ENCODE measurements at regions not wholly inside any gene's neighbourhood (a gene's known extent, or its start where the extent isn't known, plus 50 kb on each side); places are given as distances from the start of the nearest gene placed in this dataset.
"Not testable (repeated sequence)": the region's sequence is repeated elsewhere in the genome, so short reads cannot be mapped to it uniquely, and the experiment has no call there.

- Mint-ChIP-seq H3K4me3 (ENCODE audit: low read depth) (no peak overlapping the region), H3K36me3 (ENCODE audit: insufficient read depth) (peaks cover 22% of the 10 kb centered on the region), H3K27me3 (no peaks in the 10 kb centered on the region), H3K4me1 (ENCODE audit: low read depth) (peaks cover 5% of the 10 kb centered on the region), H3K27ac (no peak overlapping the region), H3K9me3 (ENCODE audit: low read depth) (no peaks in the 10 kb centered on the region)
- TF ChIP-seq CTCF (IDR thresholded peaks at IDR 0.05; ENCODE audit: unreplicated experiment) = no peak
- no peak for DNase-seq (ENCODE audit: low spot score, unreplicated experiment)
Measured at GRCh38 chr17:64750891-64751677, 89.0 kb upstream of the SMURF2 start.

GRCh38 chr17:64750478-64750877 lies 88.4 kb upstream of the SMURF2 start:
- H3K27me3 Mint-ChIP-seq = no peaks in the 10 kb centered on the region
- TF ChIP-seq CTCF (IDR thresholded peaks at IDR 0.05; ENCODE audit: unreplicated experiment) = no peak
- H3K36me3 Mint-ChIP-seq (ENCODE audit: insufficient read depth) = peaks cover 21% of the 10 kb centered on the region
- H3K27ac Mint-ChIP-seq = no peak overlapping the region
- DNase-seq (ENCODE audit: low spot score, unreplicated experiment) = no peak
- H3K9me3 Mint-ChIP-seq (ENCODE audit: low read depth) = no peaks in the 10 kb centered on the region
- H3K4me3 Mint-ChIP-seq (ENCODE audit: low read depth) = no peak overlapping the region
- H3K4me1 Mint-ChIP-seq (ENCODE audit: low read depth) = peaks cover 6% of the 10 kb centered on the region

- H3K36me3 Mint-ChIP-seq (ENCODE audit: insufficient read depth) = peaks cover 16% of the 10 kb centered on the region
- H3K27ac Mint-ChIP-seq = no peak overlapping the region
- no peaks in the 10 kb centered on the region for H3K9me3 Mint-ChIP-seq (ENCODE audit: low read depth)
- no peak for TF ChIP-seq CTCF (IDR thresholded peaks at IDR 0.05; ENCODE audit: unreplicated experiment)
- no peak overlapping the region for H3K4me3 Mint-ChIP-seq (ENCODE audit: low read depth)
- no peak for DNase-seq (ENCODE audit: low spot score, unreplicated experiment)
- H3K27me3 Mint-ChIP-seq = no peaks in the 10 kb centered on the region
- peaks cover 6% of the 10 kb centered on the region for H3K4me1 Mint-ChIP-seq (ENCODE audit: low read depth)
Measured at GRCh38 chr17:64749306-64749705, 87.2 kb upstream of the SMURF2 start.

GRCh38 chr17:64747938-64748540 lies 85.9 kb upstream of the SMURF2 start:
- Mint-ChIP-seq H3K4me1 (ENCODE audit: low read depth) (peaks cover 6% of the 10 kb centered on the region), H3K36me3 (ENCODE audit: insufficient read depth) (peaks cover 13% of the 10 kb centered on the region), H3K27me3 (no peaks in the 10 kb centered on the region), H3K9me3 (ENCODE audit: low read depth) (no peaks in the 10 kb centered on the region), H3K4me3 (ENCODE audit: low read depth) (no peak overlapping the region), H3K27ac (no peak overlapping the region)
- DNase-seq (ENCODE audit: low spot score, unreplicated experiment) = no peak
- TF ChIP-seq CTCF (IDR thresholded peaks at IDR 0.05; ENCODE audit: unreplicated experiment) = no peak

- TF ChIP-seq CTCF (IDR thresholded peaks at IDR 0.05; ENCODE audit: unreplicated experiment) = no peak
- DNase-seq (ENCODE audit: low spot score, unreplicated experiment) = no peak
- H3K36me3 Mint-ChIP-seq (ENCODE audit: insufficient read depth) = no peaks in the 10 kb centered on the region
- no peaks in the 10 kb centered on the region for H3K27me3 Mint-ChIP-seq
- H3K4me3 Mint-ChIP-seq (ENCODE audit: low read depth) = no peak overlapping the region
- no peak overlapping the region for H3K27ac Mint-ChIP-seq
- peaks cover 6% of the 10 kb centered on the region for H3K4me1 Mint-ChIP-seq (ENCODE audit: low read depth)
- H3K9me3 Mint-ChIP-seq (ENCODE audit: low read depth) = no peaks in the 10 kb centered on the region
Measured at GRCh38 chr17:64742326-64742725, 80.2 kb upstream of the SMURF2 start.

GRCh38 chr17:64741916-64742315 lies 79.8 kb upstream of the SMURF2 start:
- H3K4me1 Mint-ChIP-seq (ENCODE audit: low read depth); H3K36me3 Mint-ChIP-seq (ENCODE audit: insufficient read depth); H3K27ac Mint-ChIP-seq; H3K4me3 Mint-ChIP-seq (ENCODE audit: low read depth); DNase-seq (ENCODE audit: low spot score, unreplicated experiment); H3K27me3 Mint-ChIP-seq; H3K9me3 Mint-ChIP-seq (ENCODE audit: low read depth): not testable (repeated sequence)

Data from progenitor cell of endocrine pancreas (in vitro differentiated cells).